Natural killer cell (primary cell): ENCODE measurements at regions not wholly inside any gene's neighbourhood (a gene's known extent, or its start where the extent isn't known, plus 50 kb on each side); places are given as distances from the start of the nearest gene placed in this dataset.

ENCODE experiments used
- ATAC-seq, 3 donors: fragments of 150-1000 bp in 2 of 3; fragments of 200-7000 bp in 1 of 3; cut with Tn5 transposase; 1 replicate in 1 of 3; 2 replicates in 2 of 3; pipeline ENCODE4 v1.10.0; 2021; ENCODE audit warnings: mild to moderate bottlenecking in 2 of 3, moderate library complexity in 2 of 3
- DNase-seq, 2 donors: peaks; one replicate each; pipeline versions ENCODE4 v3.0.0 to v3.0.0-alpha.2; 2013 to 2021; ENCODE audit warnings: mixed read lengths in 1 of 2
- H3K27ac ChIP-seq: one replicate; pipeline ENCODE4 v1.5.1; 2013; ENCODE audit warnings: mild to moderate bottlenecking, low read length
- H3K27me3 ChIP-seq: one replicate; pipeline ENCODE4 v1.6.1; 2013; ENCODE audit warnings: low read length; ENCODE audit not compliant: control insufficient read depth, insufficient read depth
- H3K36me3 ChIP-seq: one replicate; pipeline ENCODE4 v1.6.1; 2013; ENCODE audit warnings: low read length; ENCODE audit not compliant: control insufficient read depth, insufficient read depth
- H3K4me1 ChIP-seq: one replicate; pipeline ENCODE4 v1.6.1; 2013; ENCODE audit warnings: low read length; ENCODE audit not compliant: control insufficient read depth, insufficient read depth
- H3K4me3 ChIP-seq: one replicate; pipeline ENCODE4 v1.5.1; 2013; ENCODE audit warnings: low read length
- H3K9me3 ChIP-seq: one replicate; pipeline ENCODE4 v1.6.1; 2013; ENCODE audit warnings: low read length; ENCODE audit not compliant: control insufficient read depth, insufficient read depth
- H3K27ac Mint-ChIP-seq, 2 donors: one replicate each; pipeline ENCODE4 v1.8.0; 2022; ENCODE audit warnings: mild to moderate bottlenecking in 2 of 2, mixed read lengths in 2 of 2, moderate library complexity in 1 of 2
- H3K27me3 Mint-ChIP-seq, 2 donors: one replicate each; pipeline ENCODE4 v1.8.0; 2022; ENCODE audit warnings: low read depth in 2 of 2, mixed read lengths in 2 of 2
- H3K36me3 Mint-ChIP-seq: one replicate; pipeline ENCODE4 v1.8.0; 2022; ENCODE audit warnings: mixed read lengths
- H3K4me1 Mint-ChIP-seq, 2 donors: one replicate each; pipeline ENCODE4 v1.8.0; 2022; ENCODE audit warnings: mixed read lengths in 2 of 2
- H3K4me3 Mint-ChIP-seq: one replicate; pipeline ENCODE4 v1.8.0; 2022; ENCODE audit warnings: mild to moderate bottlenecking, moderate library complexity, mixed read lengths
- H3K9me3 Mint-ChIP-seq, 2 donors: one replicate each; pipeline ENCODE4 v1.8.0; 2022; ENCODE audit warnings: mixed read lengths in 2 of 2
- CTCF ChIP-seq: fragments of 200-600 bp; IDR thresholded peaks from one replicate; pipeline ENCODE4 v1.8.0; 2022; ENCODE audit warnings: antibody characterized with exemption
- WGBS: methylation state at CpG from one replicate; pipeline ENCODE4 v1.1.7; 2013; ENCODE audit warnings: missing lambda C conversion rate; ENCODE audit not compliant: insufficient coverage; 5-methylcytosine and 5-hydroxymethylcytosine counted together
- intact Hi-C: fragments of 100-400 bp; cut with micrococcal nuclease; formaldehyde crosslinking; loops from one replicate; pipeline ENCODE4 v1.14.2; 2022

- no peak for DNase-seq
- Histone ChIP-seq H3K36me3 (no peaks in the 10 kb centered on the region), H3K4me3 (no peak overlapping the region), H3K4me1 (no peaks in the 10 kb centered on the region), H3K27ac (no peak overlapping the region), H3K9me3 (no peaks in the 10 kb centered on the region), H3K27me3 (no peaks in the 10 kb centered on the region)
- Mint-ChIP-seq H3K36me3 (no peaks in the 10 kb centered on the region), H3K27me3 (no peaks in the 10 kb centered on the region), H3K4me3 (no peak overlapping the region), H3K4me1 (no peaks in the 10 kb centered on the region), H3K27ac (no peak overlapping the region), H3K9me3 (peaks cover 12 to 18% of the 10 kb centered on the region in 2 donors)
- no peak for ATAC-seq
- no peak for TF ChIP-seq CTCF
- intact Hi-C loops, result no loop called here
Observed at GRCh38 chr6:94049001-94049400, 629.6 kb upstream of the EPHA7 start.

- ATAC-seq, result no peak
- Mint-ChIP-seq H3K36me3 (no peaks in the 10 kb centered on the region), H3K4me1 (no peaks in the 10 kb centered on the region), H3K27me3 (no peaks in the 10 kb centered on the region), H3K27ac (no peak overlapping the region), H3K4me3 (no peak overlapping the region), H3K9me3 (peaks cover 11% of the 10 kb centered on the region in 2 donors)
- no peak for DNase-seq
- H3K4me3 ChIP-seq, result no peak overlapping the region
- intact Hi-C loops, result no loop called here
- no peaks in the 10 kb centered on the region for H3K27me3 ChIP-seq
- 79% methylated on average over 10 of the region's 12 CpGs for WGBS
- no peaks in the 10 kb centered on the region for H3K4me1 ChIP-seq
- H3K27ac ChIP-seq, result no peak overlapping the region
- no peaks in the 10 kb centered on the region for H3K36me3 ChIP-seq
- TF ChIP-seq CTCF, result no peak
- H3K9me3 ChIP-seq, result no peaks in the 10 kb centered on the region
Observed at GRCh38 chr6:94045099-94045829, 625.9 kb upstream of the EPHA7 start.

- H3K9me3 Mint-ChIP-seq, result peaks cover 8 to 15% of the 10 kb centered on the region in 2 donors
- H3K4me3 Mint-ChIP-seq, result no peak overlapping the region
- no peaks in the 10 kb centered on the region for H3K27me3 Mint-ChIP-seq
- no peaks in the 10 kb centered on the region for H3K36me3 Mint-ChIP-seq
- ATAC-seq (no peak), DNase-seq (no peak)
- H3K4me1 Mint-ChIP-seq, result no peaks in the 10 kb centered on the region
- H3K27ac Mint-ChIP-seq, result no peak overlapping the region
- Histone ChIP-seq H3K4me1 (no peaks in the 10 kb centered on the region), H3K27ac (no peak overlapping the region), H3K36me3 (no peaks in the 10 kb centered on the region), H3K4me3 (no peak overlapping the region), H3K27me3 (no peaks in the 10 kb centered on the region), H3K9me3 (peaks cover 4% of the 10 kb centered on the region)
- 84% methylated on average over 3 of the region's 3 CpGs for WGBS
- intact Hi-C loops, result no loop called here
- no peak for TF ChIP-seq CTCF
Observed at GRCh38 chr6:94041945-94042709, 622.8 kb upstream of the EPHA7 start.
